GM23338 (cell line): ENCODE measurements at regions not wholly inside any gene's neighbourhood (a gene's known extent, or its start where the extent isn't known, plus 50 kb on each side); places are given as distances from the start of the nearest gene placed in this dataset.

Source experiments
- ATAC-seq: fragments of 200-7000 bp; cut with Tn5 transposase; 3 replicates; pipeline ENCODE4 v1.9.1; 2020
- DNase-seq: peaks from one replicate; pipeline ENCODE4 v3.0.0-alpha.2; 2015; ENCODE audit warnings: low spot score
- H2AFZ ChIP-seq: fragments of 200-600 bp; sonication (generic); 2 replicates; pipeline ENCODE4 v1.8.0; 2016; ENCODE audit warnings: antibody characterized with exemption, mild to moderate bottlenecking, moderate library complexity
- H3F3A ChIP-seq: fragments of 200-600 bp; sonication (generic); replicated peaks from 2 replicates; pipeline ENCODE4 v1.8.0; 2017; ENCODE audit warnings: antibody characterized with exemption, mixed run types, low read depth
- H3K27ac ChIP-seq: fragments of 200-600 bp; sonication (generic); 2 replicates; pipeline ENCODE4 v1.6.1; 2016; ENCODE audit warnings: low read depth
- H3K27me3 ChIP-seq: fragments of 200-600 bp; sonication (generic); 2 replicates; pipeline ENCODE4 v1.8.0; 2016; ENCODE audit warnings: mild to moderate bottlenecking, mixed run types, moderate library complexity; ENCODE audit not compliant: insufficient read depth
- H3K36me3 ChIP-seq: fragments of 200-600 bp; sonication (generic); 2 replicates; pipeline ENCODE4 v1.8.0; 2016; ENCODE audit warnings: mild to moderate bottlenecking; ENCODE audit not compliant: insufficient read depth
- H3K4me1 ChIP-seq: fragments of 200-600 bp; sonication (generic); 2 replicates; pipeline ENCODE4 v1.8.0; 2016; ENCODE audit warnings: mild to moderate bottlenecking, moderate library complexity; ENCODE audit not compliant: insufficient read depth
- H3K4me2 ChIP-seq: fragments of 200-600 bp; sonication (generic); 2 replicates; pipeline ENCODE4 v1.7.1; 2017; ENCODE audit warnings: mixed run types
- H3K4me3 ChIP-seq: fragments of 200-600 bp; sonication (generic); 2 replicates; pipeline ENCODE4 v1.6.1; 2016; ENCODE audit warnings: mixed run types
- H3K79me2 ChIP-seq: fragments of 200-600 bp; sonication (generic); replicated peaks from 2 replicates; pipeline ENCODE4 v1.8.0; 2017; ENCODE audit warnings: mild to moderate bottlenecking; ENCODE audit not compliant: insufficient read depth
- H3K9me2 ChIP-seq: fragments of 200-600 bp; sonication (generic); 2 replicates; pipeline ENCODE4 v1.8.0; 2017; ENCODE audit not compliant: insufficient read depth
- H4K20me1 ChIP-seq: fragments of 200-600 bp; sonication (generic); replicated peaks from 2 replicates; pipeline ENCODE4 v1.8.0; 2017; ENCODE audit warnings: mild to moderate bottlenecking; ENCODE audit not compliant: insufficient read depth
- H3K27ac Mint-ChIP-seq: 2 replicates; pipeline ENCODE4 v1.8.0; 2020; ENCODE audit warnings: inconsistent platforms, mild to moderate bottlenecking, moderate library complexity, mixed read lengths
- H3K27me3 Mint-ChIP-seq: 3 replicates; pipeline ENCODE4 v1.8.0; 2022; ENCODE audit warnings: low read depth, mild to moderate bottlenecking, moderate library complexity, mixed read lengths, inconsistent platforms; ENCODE audit not compliant: insufficient read depth, poor library complexity
- H3K36me3 Mint-ChIP-seq: 3 replicates; pipeline ENCODE4 v1.8.0; 2021; ENCODE audit warnings: low read depth, mild to moderate bottlenecking, inconsistent platforms, moderate library complexity, mixed read lengths
- H3K4me1 Mint-ChIP-seq: 3 replicates; pipeline ENCODE4 v1.8.0; 2020; ENCODE audit warnings: mild to moderate bottlenecking, inconsistent platforms, mixed read lengths
- H3K4me3 Mint-ChIP-seq: 3 replicates; pipeline ENCODE4 v1.8.0; 2021; ENCODE audit warnings: moderate library complexity, mild to moderate bottlenecking, inconsistent platforms, mixed read lengths
- H3K9me3 Mint-ChIP-seq: 3 replicates; pipeline ENCODE4 v1.8.0; 2020; ENCODE audit warnings: moderate library complexity, mild to moderate bottlenecking, inconsistent platforms, mixed read lengths
- CREB1 ChIP-seq: fragments of 250-450 bp; sonication (Bioruptor Pico); IDR thresholded peaks from 2 replicates; pipeline ENCODE4 v1.5.0; 2020; ENCODE audit warnings: low read depth, mild to moderate bottlenecking, moderate library complexity
- CTCF ChIP-seq, 2 experiments: fragments of 200-600 bp in 1 of 2; sonication (generic) in 1 of 2; conservative IDR thresholded peaks; 2 replicates each; pipeline versions ENCODE4 v1.5.1 to v1.6.1; 2016 to 2017; ENCODE audit warnings: antibody characterized with exemption in 2 of 2, low read depth in 2 of 2, mild to moderate bottlenecking in 2 of 2, moderate library complexity in 1 of 2
- EZH2 ChIP-seq: fragments of 200-600 bp; sonication (generic); IDR thresholded peaks from one replicate; pipeline ENCODE4 v1.8.0; 2017; ENCODE audit warnings: antibody characterized with exemption, mild to moderate bottlenecking, low read depth; ENCODE audit not compliant: unreplicated experiment
- ZNF331 ChIP-seq: fragments of 250-450 bp; sonication (Bioruptor Pico); IDR thresholded peaks from 2 replicates; pipeline ENCODE4 v1.5.0; 2020; ENCODE audit warnings: low read depth, mild to moderate bottlenecking, moderate library complexity
- ZNF462 ChIP-seq: fragments of 250-450 bp; sonication (Bioruptor Pico); IDR thresholded peaks from 2 replicates; pipeline ENCODE4 v1.5.0; 2020; ENCODE audit warnings: mild to moderate bottlenecking, moderate library complexity

GRCh38 chr22:22167791-22168189, 76.8 kb upstream of the VPREB1 start:
- Mint-ChIP-seq H3K4me1 (no peaks in the 10 kb centered on the region), H3K4me3 (no peak overlapping the region), H3K27ac (no peak overlapping the region), H3K36me3 (no peaks in the 10 kb centered on the region), H3K9me3 (0 out of 3 replicates have a peak, but pooled peaks cover 4% of the 10 kb centered on the region), H3K27me3 (peaks cover 92% of the 10 kb centered on the region)
- ATAC-seq, result no peak
- H3K4me2 ChIP-seq, result no peak overlapping the region
- TF ChIP-seq EZH2 (peak; percentile 11), CREB1 (no peak), CTCF (conservative IDR thresholded peaks at IDR 0.05; ENCODE audit: low read depth in 2 of 2) (no peak), ZNF462 (CRISPR knock-in tag) (no peak), ZNF331 (no peak)
- H3K27ac ChIP-seq, result no peak overlapping the region
- H3K79me2 ChIP-seq, result no peaks in the 10 kb centered on the region
- H3K36me3 ChIP-seq, result no peaks in the 10 kb centered on the region
- no peak overlapping the region for H2AFZ ChIP-seq
- no peaks in the 10 kb centered on the region for H3F3A ChIP-seq
- H3K4me3 ChIP-seq, result no peak overlapping the region
- no peaks in the 10 kb centered on the region; the same call in none of the 2 replicates for H4K20me1 ChIP-seq
- no peaks in the 10 kb centered on the region for H3K9me2 ChIP-seq
- no peaks in the 10 kb centered on the region for H3K4me1 ChIP-seq
- H3K27me3 ChIP-seq, result peaks cover 100% of the 10 kb centered on the region
- DNase-seq, result no peak
